Psoas muscle (tissue), 7 donors: ENCODE measurements at regions not wholly inside any gene's neighbourhood (a gene's known extent, or its start where the extent isn't known, plus 50 kb on each side); places are given as distances from the start of the nearest gene placed in this dataset.

Experiments
- ATAC-seq, 4 donors: fragments of 200-7000 bp; cut with Tn5 transposase; one replicate each; pipeline ENCODE4 v1.9.1; 2020; ENCODE audit warnings: moderate library complexity in 3 of 4, mild to moderate bottlenecking in 2 of 4
- DNase-seq, 2 donors: peaks; one replicate each; pipeline ENCODE4 v3.0.0-alpha.2; 2020
- H3K27ac ChIP-seq: fragments of 200-600 bp; one replicate; pipeline ENCODE4 v1.8.0; 2022
- H3K27me3 ChIP-seq, 3 donors: fragments of 200-600 bp in 1 of 3; one replicate each; pipeline versions ENCODE4 v1.6.1 to v1.8.0; 2013 to 2022; ENCODE audit warnings: low read length in 2 of 3, mild to moderate bottlenecking in 2 of 3, moderate library complexity in 1 of 3; ENCODE audit not compliant: insufficient read depth in 3 of 3
- H3K36me3 ChIP-seq, 2 donors: fragments of 200-600 bp in 1 of 2; one replicate each; pipeline versions ENCODE4 v1.6.1 to v1.8.0; 2013 to 2022; ENCODE audit warnings: low read depth in 1 of 2, mild to moderate bottlenecking in 1 of 2, moderate library complexity in 1 of 2; ENCODE audit not compliant: insufficient read depth in 1 of 2
- H3K4me1 ChIP-seq: fragments of 200-600 bp; one replicate; pipeline ENCODE4 v1.8.0; 2022
- H3K4me3 ChIP-seq: fragments of 200-600 bp; one replicate; pipeline ENCODE4 v1.8.0; 2022; ENCODE audit warnings: mild to moderate bottlenecking
- H3K9me3 ChIP-seq: fragments of 200-600 bp; one replicate; pipeline ENCODE4 v1.8.0; 2022
- WGBS, 3 donors: extraction: QIAGEN DNeasy Blood & Tissue Kit; methylation state at CpG; one replicate each; pipeline versions ENCODE4 v1.1.6 to v1.1.7; 2013; 5-methylcytosine and 5-hydroxymethylcytosine counted together
- intact Hi-C, 2 donors: fragments of 100-400 bp; cut with DNase I; formaldehyde crosslinking; loops; one replicate each; pipeline versions ENCODE4 v1.11.0 to v1.14.2; 2022
- TF ChIP-seq, protein P1 (sequence below): fragments of 200-600 bp; IDR thresholded peaks from one replicate; pipeline ENCODE4 v1.8.0; 2022; ENCODE audit warnings: antibody characterized with exemption
- donor health status: healthy with polysubstance abuse.
- donor health status: DM: no; HTN: no; CAD: no; lungs with moderate emphysema.
- donor health status: Bipolar disorder and iron deficiency.
- donor health status: healthy.
- donor health status: DM: yes; HTN: yes; CAD: no.
- donor health status: DM: no; HTN: no; CAD: no.
- donor health status: DM: yes; HTN: yes; CAD: no.

GRCh38 chr15:81516461-81516860 lies 142.4 kb upstream of the TMC3 start:
- DNase-seq (no peak), ATAC-seq (no peak)
- intact Hi-C loops = no loop called here

GRCh38 chr15:81516012-81516411 lies 142.0 kb upstream of the TMC3 start:
- Histone ChIP-seq H3K27me3 (peaks cover 0 to 4% (median 0%) of the 10 kb centered on the region in 3 donors), H3K27ac (no peak overlapping the region), H3K9me3 (no peaks in the 10 kb centered on the region), H3K4me1 (no peaks in the 10 kb centered on the region), H3K36me3 (no peaks in the 10 kb centered on the region), H3K4me3 (no peak overlapping the region)
- intact Hi-C loops = no loop called here
- no peak for ATAC-seq
- DNase-seq = no peak
- TF ChIP-seq, protein P1, sequence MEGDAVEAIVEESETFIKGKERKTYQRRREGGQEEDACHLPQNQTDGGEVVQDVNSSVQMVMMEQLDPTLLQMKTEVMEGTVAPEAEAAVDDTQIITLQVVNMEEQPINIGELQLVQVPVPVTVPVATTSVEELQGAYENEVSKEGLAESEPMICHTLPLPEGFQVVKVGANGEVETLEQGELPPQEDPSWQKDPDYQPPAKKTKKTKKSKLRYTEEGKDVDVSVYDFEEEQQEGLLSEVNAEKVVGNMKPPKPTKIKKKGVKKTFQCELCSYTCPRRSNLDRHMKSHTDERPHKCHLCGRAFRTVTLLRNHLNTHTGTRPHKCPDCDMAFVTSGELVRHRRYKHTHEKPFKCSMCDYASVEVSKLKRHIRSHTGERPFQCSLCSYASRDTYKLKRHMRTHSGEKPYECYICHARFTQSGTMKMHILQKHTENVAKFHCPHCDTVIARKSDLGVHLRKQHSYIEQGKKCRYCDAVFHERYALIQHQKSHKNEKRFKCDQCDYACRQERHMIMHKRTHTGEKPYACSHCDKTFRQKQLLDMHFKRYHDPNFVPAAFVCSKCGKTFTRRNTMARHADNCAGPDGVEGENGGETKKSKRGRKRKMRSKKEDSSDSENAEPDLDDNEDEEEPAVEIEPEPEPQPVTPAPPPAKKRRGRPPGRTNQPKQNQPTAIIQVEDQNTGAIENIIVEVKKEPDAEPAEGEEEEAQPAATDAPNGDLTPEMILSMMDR = no peak

More at GRCh38 chr15:81516461-81516860, 142.4 kb upstream of the TMC3 start:
- TF ChIP-seq, protein P1 = no peak
- Histone ChIP-seq H3K4me3 (no peak overlapping the region), H3K9me3 (no peaks in the 10 kb centered on the region), H3K4me1 (no peaks in the 10 kb centered on the region), H3K36me3 (no peaks in the 10 kb centered on the region), H3K27ac (no peak overlapping the region), H3K27me3 (peaks cover 0 to 4% (median 0%) of the 10 kb centered on the region in 3 donors)
- 18 to 24% (median 20%) methylated on average over 3 of the region's 3 CpGs for WGBS, 3 donors

- Histone ChIP-seq H3K4me1 (no peaks in the 10 kb centered on the region), H3K36me3 (no peaks in the 10 kb centered on the region), H3K27ac (no peak overlapping the region), H3K4me3 (no peak overlapping the region), H3K9me3 (no peaks in the 10 kb centered on the region), H3K27me3 (peaks cover 0 to 4% (median 0%) of the 10 kb centered on the region in 3 donors)
- no peak for ATAC-seq
- WGBS, 3 donors = 84 to 85% (median 85%) methylated on average over 1 of the region's 1 CpG
- TF ChIP-seq, protein P1 = no peak
- intact Hi-C loops = loop anchor here in 1 of 2 donors (1.0 kb wide), 1 partner anchor 19 kb away; no protein-coding TSS in a partner anchor
- no peak for DNase-seq
Measured at GRCh38 chr15:81514725-81515124, 140.7 kb upstream of the TMC3 start.

DNA sequence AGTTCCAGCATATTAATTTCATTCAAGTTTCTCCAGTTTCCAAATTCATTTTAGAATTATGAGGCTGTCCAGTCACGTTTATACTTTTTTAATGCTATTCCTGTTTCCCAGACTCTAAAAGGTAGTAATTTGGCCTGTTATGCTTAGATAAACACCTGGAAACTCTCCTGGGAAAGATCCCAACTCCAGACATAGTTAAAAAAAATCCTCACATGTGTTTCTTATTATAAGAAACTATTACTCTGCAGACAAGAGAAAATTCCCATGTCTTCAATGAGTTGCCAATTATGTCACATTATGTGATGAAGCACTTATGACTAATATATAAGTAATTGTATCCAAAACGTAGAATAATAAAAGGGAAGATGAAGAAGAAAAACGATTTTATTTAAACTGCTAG lies 137.1 kb upstream of the TMC3 start:
- TF ChIP-seq, protein P1 = no peak
- H3K4me1 ChIP-seq = no peaks in the 10 kb centered on the region
- no peak for DNase-seq
- ATAC-seq = no peak
- WGBS, 3 donors = 57 to 67% (median 60%) methylated on average over 3 of the region's 3 CpGs
- no peaks in the 10 kb centered on the region for H3K9me3 ChIP-seq
- no peaks in the 10 kb centered on the region for H3K36me3 ChIP-seq
- intact Hi-C loops = no loop called here
- H3K4me3 ChIP-seq = no peak overlapping the region
- no peak overlapping the region for H3K27ac ChIP-seq
- H3K27me3 ChIP-seq = no peaks in the 10 kb centered on the region

GRCh38 chr15:81507831-81508230 lies 133.8 kb upstream of the TMC3 start:
- Histone ChIP-seq H3K4me1 (no peaks in the 10 kb centered on the region), H3K27ac (no peak overlapping the region), H3K36me3 (no peaks in the 10 kb centered on the region), H3K9me3 (no peaks in the 10 kb centered on the region), H3K27me3 (no peaks in the 10 kb centered on the region), H3K4me3 (no peak overlapping the region)
- no peak for DNase-seq
- intact Hi-C loops = no loop called here
- ATAC-seq = no peak
- WGBS, 3 donors = 87 to 95% (median 89%) methylated on average over 3 of the region's 3 CpGs
- TF ChIP-seq, protein P1 = no peak
